ENCODE measurements at regions not wholly inside any gene's neighbourhood (a gene's known extent, or its start where the extent isn't known, plus 50 kb on each side); places are given as distances from the start of the nearest gene placed in this dataset.

GRCh38 chr14:87199381-87199780, 793.6 kb downstream of the GALC start (continued):
- TF ChIP-seq EZH2phosphoT487 (IDR thresholded peaks at IDR 0.05; ENCODE audit: unreplicated experiment) = no peak
- TF ChIP-seq CREB1 (CRISPR knock-in tag; IDR thresholded peaks at IDR 0.05; ENCODE audit: low read depth) = no peak
- no peak for TF ChIP-seq CTCF (conservative IDR thresholded peaks at IDR 0.05; ENCODE audit: low read depth in 2 of 2)
- no peak for TF ChIP-seq ZNF114 (CRISPR knock-in tag; IDR thresholded peaks at IDR 0.05)
- no peak for TF ChIP-seq JUNB (IDR thresholded peaks at IDR 0.05; ENCODE audit: unreplicated experiment)
- no peak for TF ChIP-seq NANOG (IDR thresholded peaks at IDR 0.05; ENCODE audit: borderline replicate concordance)
- no peak for TF ChIP-seq REST (IDR thresholded peaks at IDR 0.05; ENCODE audit: unreplicated experiment)
- no peak for TF ChIP-seq STAT1 (IDR thresholded peaks at IDR 0.05; ENCODE audit: unreplicated experiment)
- TF ChIP-seq EZH2 (IDR thresholded peaks at IDR 0.05; ENCODE audit: low read depth, unreplicated experiment) = no peak
- TF ChIP-seq POLR2AphosphoS5 (IDR thresholded peaks at IDR 0.05; ENCODE audit: low read depth) = no peak

- no peak overlapping the region for H2AFZ ChIP-seq
- H3K27me3 Mint-ChIP-seq (ENCODE audit: insufficient read depth, low read depth, poor library complexity) = no peaks in the 10 kb centered on the region
- no peaks in the 10 kb centered on the region for H4K20me1 ChIP-seq (replicated peaks; ENCODE audit: insufficient read depth)
- H3K36me3 ChIP-seq (ENCODE audit: insufficient read depth) = no peaks in the 10 kb centered on the region
- no peaks in the 10 kb centered on the region for H3K36me3 Mint-ChIP-seq (ENCODE audit: low read depth)
- H3K4me1 Mint-ChIP-seq = no peaks in the 10 kb centered on the region
- no peak overlapping the region for H3K27ac ChIP-seq (ENCODE audit: low read depth)
- H3K4me2 ChIP-seq = no peak overlapping the region
- no peak overlapping the region for H3K27ac Mint-ChIP-seq
- no peaks in the 10 kb centered on the region for H3F3A ChIP-seq (replicated peaks; ENCODE audit: low read depth)
- DNase-seq (ENCODE audit: low spot score) (no peak), ATAC-seq (no peak)
- H3K9me2 ChIP-seq (ENCODE audit: insufficient read depth) = peaks cover 13% of the 10 kb centered on the region
- no peaks in the 10 kb centered on the region for H3K4me1 ChIP-seq (ENCODE audit: insufficient read depth)
- no peak overlapping the region for H3K4me3 Mint-ChIP-seq
- H3K9me3 Mint-ChIP-seq = no peaks in the 10 kb centered on the region
- H3K4me3 ChIP-seq = no peak overlapping the region
- H3K27me3 ChIP-seq (ENCODE audit: insufficient read depth) = no peaks in the 10 kb centered on the region
- no peaks in the 10 kb centered on the region for H3K79me2 ChIP-seq (replicated peaks; ENCODE audit: insufficient read depth)
- TF ChIP-seq JUNB (IDR thresholded peaks at IDR 0.05; ENCODE audit: unreplicated experiment) (no peak), ZNF331 (CRISPR knock-in tag; IDR thresholded peaks at IDR 0.05; ENCODE audit: low read depth) (no peak), EZH2phosphoT487 (IDR thresholded peaks at IDR 0.05; ENCODE audit: unreplicated experiment) (no peak), EZH2 (IDR thresholded peaks at IDR 0.05; ENCODE audit: low read depth, unreplicated experiment) (no peak), REST (IDR thresholded peaks at IDR 0.05; ENCODE audit: unreplicated experiment) (no peak), NANOG (IDR thresholded peaks at IDR 0.05; ENCODE audit: borderline replicate concordance) (no peak), CREB1 (CRISPR knock-in tag; IDR thresholded peaks at IDR 0.05; ENCODE audit: low read depth) (no peak), ZNF114 (CRISPR knock-in tag; IDR thresholded peaks at IDR 0.05) (no peak), STAT1 (IDR thresholded peaks at IDR 0.05; ENCODE audit: unreplicated experiment) (no peak), ETS1 (IDR thresholded peaks at IDR 0.05) (no peak), CTCF (conservative IDR thresholded peaks at IDR 0.05; ENCODE audit: low read depth in 2 of 2) (no peak), POLR2AphosphoS5 (IDR thresholded peaks at IDR 0.05; ENCODE audit: low read depth) (no peak)
Observed at GRCh38 chr14:87196436-87196835, 796.5 kb downstream of the GALC start.

All from GM23338 (cell line).